ENCODE measurements at regions not wholly inside any gene's neighbourhood (a gene's known extent, or its start where the extent isn't known, plus 50 kb on each side); places are given as distances from the start of the nearest gene placed in this dataset.

DNA sequence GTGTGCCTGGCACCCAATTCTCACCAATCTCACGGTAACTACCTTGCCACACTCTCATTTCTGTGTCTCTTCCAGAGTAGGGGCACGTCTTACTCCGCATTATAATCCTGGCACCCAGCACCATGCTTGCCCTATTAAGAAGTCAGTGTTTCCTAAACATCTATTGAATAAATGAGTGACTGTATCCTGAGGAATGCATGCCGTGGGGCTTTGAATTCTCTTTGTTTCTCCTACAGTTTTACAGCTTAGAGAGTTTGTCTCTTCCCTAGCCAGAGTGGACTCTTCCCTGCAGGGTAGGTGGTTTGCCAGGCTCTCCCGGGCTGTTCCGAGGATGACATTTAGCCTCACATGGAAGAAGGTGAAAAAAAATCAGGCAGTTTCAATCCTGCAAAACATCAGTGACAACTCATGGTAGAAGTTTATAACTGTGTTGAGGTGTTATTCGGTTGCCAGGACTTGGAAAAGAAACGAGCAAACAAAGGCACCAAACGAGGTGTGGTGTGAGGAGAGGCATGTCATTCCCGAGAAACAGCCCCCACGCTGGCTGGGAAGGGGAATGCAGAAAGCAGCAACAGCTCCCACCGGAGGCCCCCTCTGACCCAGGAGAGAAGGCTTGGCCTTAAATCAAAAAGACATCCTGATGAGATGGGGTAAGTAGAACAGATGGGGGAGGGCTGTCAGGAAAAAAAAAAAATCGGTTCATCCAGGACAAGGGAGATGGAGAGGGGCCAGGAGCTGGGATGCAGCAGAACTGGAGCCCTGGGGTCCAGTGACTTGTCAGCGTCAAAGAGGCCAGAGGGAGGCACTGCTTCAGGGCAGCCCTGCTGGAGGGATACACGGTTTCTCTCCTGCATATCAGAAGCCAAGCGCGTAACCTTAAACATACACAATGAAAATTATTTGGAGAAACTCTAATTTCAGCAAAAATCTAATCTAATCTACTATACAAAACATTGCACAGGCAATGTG is 168.4 kb upstream of the ARRDC4 start:
- CTCF ChIA-PET (ENCODE audit: low intra/inter-chr PET ratio), result no interaction called here
- TF ChIP-seq, protein P1, sequence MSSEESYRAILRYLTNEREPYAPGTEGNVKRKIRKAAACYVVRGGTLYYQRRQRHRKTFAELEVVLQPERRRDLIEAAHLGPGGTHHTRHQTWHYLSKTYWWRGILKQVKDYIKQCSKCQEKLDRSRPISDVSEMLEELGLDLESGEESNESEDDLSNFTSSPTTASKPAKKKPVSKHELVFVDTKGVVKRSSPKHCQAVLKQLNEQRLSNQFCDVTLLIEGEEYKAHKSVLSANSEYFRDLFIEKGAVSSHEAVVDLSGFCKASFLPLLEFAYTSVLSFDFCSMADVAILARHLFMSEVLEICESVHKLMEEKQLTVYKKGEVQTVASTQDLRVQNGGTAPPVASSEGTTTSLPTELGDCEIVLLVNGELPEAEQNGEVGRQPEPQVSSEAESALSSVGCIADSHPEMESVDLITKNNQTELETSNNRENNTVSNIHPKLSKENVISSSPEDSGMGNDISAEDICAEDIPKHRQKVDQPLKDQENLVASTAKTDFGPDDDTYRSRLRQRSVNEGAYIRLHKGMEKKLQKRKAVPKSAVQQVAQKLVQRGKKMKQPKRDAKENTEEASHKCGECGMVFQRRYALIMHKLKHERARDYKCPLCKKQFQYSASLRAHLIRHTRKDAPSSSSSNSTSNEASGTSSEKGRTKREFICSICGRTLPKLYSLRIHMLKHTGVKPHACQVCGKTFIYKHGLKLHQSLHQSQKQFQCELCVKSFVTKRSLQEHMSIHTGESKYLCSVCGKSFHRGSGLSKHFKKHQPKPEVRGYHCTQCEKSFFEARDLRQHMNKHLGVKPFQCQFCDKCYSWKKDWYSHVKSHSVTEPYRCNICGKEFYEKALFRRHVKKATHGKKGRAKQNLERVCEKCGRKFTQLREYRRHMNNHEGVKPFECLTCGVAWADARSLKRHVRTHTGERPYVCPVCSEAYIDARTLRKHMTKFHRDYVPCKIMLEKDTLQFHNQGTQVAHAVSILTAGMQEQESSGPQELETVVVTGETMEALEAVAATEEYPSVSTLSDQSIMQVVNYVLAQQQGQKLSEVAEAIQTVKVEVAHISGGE (CRISPR knock-in tag; IDR thresholded peaks at IDR 0.05), result no peak
- no peak for TF ChIP-seq CSDE1 (IDR thresholded peaks at IDR 0.05)
- no peak for TF ChIP-seq COPS2 (conservative IDR thresholded peaks at IDR 0.05)
- no peak for TF ChIP-seq ILK (tag; IDR thresholded peaks at IDR 0.05; ENCODE audit: borderline replicate concordance, low read depth)
- TF ChIP-seq NFRKB (IDR thresholded peaks at IDR 0.05; ENCODE audit: low read depth), result no peak
- no peak for TF ChIP-seq ZNF644 (tag; IDR thresholded peaks at IDR 0.05; ENCODE audit: low read depth)

More for the DNA sequence above, 168.4 kb upstream of the ARRDC4 start:
- Histone ChIP-seq H3K27ac (ENCODE audit: extremely low read depth, low read depth, low read length) (no peak overlapping the region), H2AFZ (ENCODE audit: low read depth, low read length) (no peak overlapping the region), H3K4me1 (replicated peaks in 1 of 2; ENCODE audit: control insufficient read depth in 2 of 2, insufficient read depth in 2 of 2, low read length in 2 of 2) (no peaks in the 10 kb centered on the region), H3K9me1 (ENCODE audit: control insufficient read depth, insufficient read depth, low read length) (no peaks in the 10 kb centered on the region), H3K4me2 (ENCODE audit: insufficient read depth, low read length) (no peak overlapping the region), H3K9ac (ENCODE audit: insufficient read depth in 1 of 2, low read depth in 2 of 2, low read length in 2 of 2) (no peak overlapping the region), H3K36me3 (ENCODE audit: control insufficient read depth, insufficient read depth, low read length) (no peaks in the 10 kb centered on the region), H3K4me3 (no peak overlapping the region), H3K79me2 (ENCODE audit: control insufficient read depth, insufficient read depth, low read length) (no peaks in the 10 kb centered on the region), H3K27me3 (ENCODE audit: control insufficient read depth in 2 of 2, insufficient read depth in 2 of 2, low read length in 2 of 2) (no peaks in the 10 kb centered on the region), H3K9me3 (replicated peaks; ENCODE audit: control insufficient read depth, insufficient read depth, low read depth, low read length) (no peaks in the 10 kb centered on the region), H4K20me1 (replicated peaks; ENCODE audit: control insufficient read depth, insufficient read depth, low read length) (no peaks in the 10 kb centered on the region)
- BruUV-seq (replicated peaks), result no TSS peak
- POLR2A ChIA-PET, result no interaction called here
- DNase-seq (ENCODE audit: extremely low read depth in 1 of 4, low spot score in 3 of 4), result no peak
- FAIRE-seq, result no peak
- 52% methylated on average over 16 of the region's 17 CpGs for WGBS (ENCODE audit: insufficient coverage, low coverage, missing lambda C conversion rate)
- intact Hi-C loops (cut with micrococcal nuclease) (no loop called here), in situ Hi-C loops (cut with MboI) (no loop called here)
- no peak for ATAC-seq

Data from K562 (cell line).